GM12872 (cell line): ENCODE measurements at regions not wholly inside any gene's neighbourhood (a gene's known extent, or its start where the extent isn't known, plus 50 kb on each side); places are given as distances from the start of the nearest gene placed in this dataset.

Experiments used
- TF ChIP-seq, protein P1 (sequence below): IDR thresholded peaks from 3 replicates; pipeline ENCODE4 v1.5.1; 2011; ENCODE audit warnings: low read depth, mild to moderate bottlenecking, low read length, moderate library complexity; ENCODE audit not compliant: insufficient read depth

DNA sequence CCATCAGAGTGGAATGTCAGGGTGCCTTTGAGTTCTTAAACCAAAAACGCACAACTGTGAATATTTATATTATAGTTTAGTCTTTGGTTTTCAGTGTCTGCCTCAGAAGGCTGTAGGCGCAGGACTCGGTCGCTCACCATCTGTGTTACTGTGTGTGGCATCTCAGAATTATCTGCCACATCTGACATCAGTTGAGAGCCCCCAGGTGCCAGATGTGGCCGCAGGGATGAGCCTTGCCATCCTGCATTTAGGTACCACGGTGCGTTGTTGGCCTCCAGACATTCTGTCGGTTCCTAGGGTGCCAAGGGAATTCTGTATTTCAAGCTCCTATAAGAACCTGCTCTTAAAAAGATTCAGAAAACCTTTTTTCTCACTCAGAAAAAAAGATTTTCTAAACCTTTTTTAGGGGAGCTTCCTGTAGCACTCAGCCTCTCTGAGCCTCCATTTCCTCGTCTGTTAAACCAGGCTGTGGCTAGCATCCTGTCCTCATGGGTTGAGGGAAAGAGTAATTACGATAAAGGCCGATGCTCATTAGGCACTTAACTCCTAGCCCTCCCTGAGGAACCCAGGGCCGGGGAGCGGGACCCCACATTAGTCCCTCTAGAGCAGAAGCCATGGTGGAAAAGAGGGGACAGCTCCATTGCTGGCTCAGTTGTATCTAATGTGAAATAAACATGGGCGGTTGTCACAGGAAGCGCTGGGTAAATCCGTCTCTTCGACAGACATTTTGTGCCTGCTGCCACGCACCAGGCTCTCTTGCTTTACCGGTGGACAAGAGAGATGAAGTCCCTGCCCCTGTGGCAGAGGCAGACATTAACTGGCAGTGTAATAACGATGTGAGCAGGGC lies 70.2 kb upstream of the MORC3 start:
- TF ChIP-seq, protein P1, sequence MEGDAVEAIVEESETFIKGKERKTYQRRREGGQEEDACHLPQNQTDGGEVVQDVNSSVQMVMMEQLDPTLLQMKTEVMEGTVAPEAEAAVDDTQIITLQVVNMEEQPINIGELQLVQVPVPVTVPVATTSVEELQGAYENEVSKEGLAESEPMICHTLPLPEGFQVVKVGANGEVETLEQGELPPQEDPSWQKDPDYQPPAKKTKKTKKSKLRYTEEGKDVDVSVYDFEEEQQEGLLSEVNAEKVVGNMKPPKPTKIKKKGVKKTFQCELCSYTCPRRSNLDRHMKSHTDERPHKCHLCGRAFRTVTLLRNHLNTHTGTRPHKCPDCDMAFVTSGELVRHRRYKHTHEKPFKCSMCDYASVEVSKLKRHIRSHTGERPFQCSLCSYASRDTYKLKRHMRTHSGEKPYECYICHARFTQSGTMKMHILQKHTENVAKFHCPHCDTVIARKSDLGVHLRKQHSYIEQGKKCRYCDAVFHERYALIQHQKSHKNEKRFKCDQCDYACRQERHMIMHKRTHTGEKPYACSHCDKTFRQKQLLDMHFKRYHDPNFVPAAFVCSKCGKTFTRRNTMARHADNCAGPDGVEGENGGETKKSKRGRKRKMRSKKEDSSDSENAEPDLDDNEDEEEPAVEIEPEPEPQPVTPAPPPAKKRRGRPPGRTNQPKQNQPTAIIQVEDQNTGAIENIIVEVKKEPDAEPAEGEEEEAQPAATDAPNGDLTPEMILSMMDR, result no peak

DNA sequence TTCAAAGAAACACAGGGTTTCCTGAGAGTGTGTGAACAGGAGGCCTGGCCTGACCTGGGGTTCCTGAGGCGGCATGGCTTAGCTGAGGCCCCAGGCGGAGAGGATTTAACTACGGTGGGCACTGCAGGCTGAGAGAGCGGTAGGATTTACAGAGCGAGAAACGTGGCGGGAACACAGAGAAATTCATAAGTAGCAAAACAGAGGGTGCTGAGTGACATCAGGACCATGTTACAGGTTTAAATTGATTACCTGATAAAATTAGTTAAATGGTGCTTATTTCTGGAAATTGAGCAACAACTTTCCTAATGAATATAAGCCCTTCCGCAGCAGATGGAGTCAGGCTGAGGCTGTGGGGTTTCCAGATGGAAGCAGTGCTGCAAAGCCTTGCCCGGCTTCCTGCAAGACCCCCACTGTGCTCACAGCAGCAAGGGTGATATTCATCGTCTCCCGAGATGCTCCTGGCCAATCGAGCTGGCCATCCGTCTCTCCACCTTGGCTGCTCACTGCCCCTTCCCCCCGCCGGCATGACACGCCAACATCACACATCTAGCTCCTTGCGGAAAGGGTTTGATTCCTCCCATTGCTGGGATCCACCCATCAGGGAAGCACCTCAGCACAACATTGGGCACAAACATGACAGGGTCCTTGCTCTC lies 69.4 kb upstream of the MORC3 start:
- TF ChIP-seq, protein P1, result no peak

DNA sequence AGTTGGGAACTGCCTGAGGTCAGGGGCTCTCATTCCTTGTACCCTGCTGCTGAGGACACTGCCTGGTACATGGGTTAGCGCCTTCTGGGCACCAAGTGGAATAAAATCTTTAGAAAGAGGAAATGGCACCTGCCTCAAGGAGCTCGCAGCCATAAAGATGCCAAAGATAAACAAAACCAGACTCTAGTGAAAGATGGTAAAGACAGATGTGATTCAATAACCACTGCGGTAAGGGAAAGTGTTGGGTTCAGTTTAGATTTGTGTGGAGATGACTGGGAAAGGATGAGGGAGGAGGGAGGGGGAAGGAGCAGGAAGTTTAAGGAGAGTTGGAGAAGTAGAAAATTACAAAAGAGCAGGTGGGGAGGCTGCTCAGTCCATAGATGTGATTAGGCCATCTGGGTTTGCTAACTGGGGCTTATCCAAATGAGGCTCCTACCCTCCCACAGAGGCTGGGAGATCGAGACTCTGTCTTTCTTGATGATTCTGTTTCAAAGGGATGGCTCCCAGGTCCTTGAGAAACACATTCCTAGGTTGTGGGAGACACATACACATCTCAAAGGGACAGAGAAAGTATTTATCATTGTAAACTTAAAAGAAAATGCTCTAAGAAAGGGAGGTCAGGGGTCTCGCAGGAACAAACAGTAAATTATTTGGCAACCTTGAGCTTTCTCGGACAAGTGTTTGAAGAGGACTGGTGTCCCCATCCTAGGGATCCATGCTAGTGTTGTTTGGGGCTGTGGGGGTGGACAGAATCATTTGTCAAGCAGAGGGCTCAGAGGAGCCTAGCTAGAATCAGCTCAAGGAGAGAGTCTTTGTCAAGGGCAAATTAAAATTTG lies 65.7 kb upstream of the MORC3 start:
- TF ChIP-seq, protein P1, result no peak

DNA sequence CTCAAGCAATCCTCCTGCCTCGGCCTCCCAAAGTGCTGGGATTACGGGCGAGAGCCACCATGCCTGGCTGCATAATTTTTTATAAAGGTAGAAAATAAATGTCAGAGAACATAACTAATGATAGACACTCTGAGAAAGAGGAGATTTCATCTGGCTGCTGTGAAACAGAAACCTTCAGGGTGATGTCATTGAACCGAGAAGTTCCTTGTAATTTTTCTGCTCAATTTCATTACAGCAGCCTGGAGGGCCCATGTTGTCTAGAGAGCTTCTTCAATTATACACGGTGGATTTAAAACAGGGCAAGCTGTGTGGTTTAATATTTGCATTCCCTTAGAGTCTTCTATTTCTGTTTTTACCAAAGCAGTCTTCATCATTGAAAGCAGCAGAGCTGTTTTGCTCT lies 64.3 kb upstream of the MORC3 start:
- TF ChIP-seq, protein P1, result no peak

DNA sequence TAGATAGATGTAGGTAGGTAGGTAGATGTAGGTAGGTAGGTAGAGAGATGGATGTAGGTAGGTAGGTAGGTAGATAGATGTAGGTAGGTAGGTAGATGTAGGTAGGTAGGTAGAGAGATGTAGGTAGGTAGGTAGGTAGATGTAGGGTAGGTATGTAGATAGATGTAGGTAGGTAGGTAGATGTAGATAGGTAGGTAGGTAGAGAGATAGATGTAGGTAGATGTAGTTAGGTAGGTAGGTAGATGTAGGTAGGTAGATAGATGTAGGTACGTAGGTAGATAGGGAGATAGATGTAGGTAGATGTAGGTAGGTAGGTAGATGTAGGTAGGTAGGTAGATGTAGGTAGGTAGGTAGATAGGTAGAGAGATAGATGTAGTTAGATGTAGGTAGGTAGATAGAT lies 62.3 kb upstream of the MORC3 start:
- TF ChIP-seq, protein P1, result no peak

DNA sequence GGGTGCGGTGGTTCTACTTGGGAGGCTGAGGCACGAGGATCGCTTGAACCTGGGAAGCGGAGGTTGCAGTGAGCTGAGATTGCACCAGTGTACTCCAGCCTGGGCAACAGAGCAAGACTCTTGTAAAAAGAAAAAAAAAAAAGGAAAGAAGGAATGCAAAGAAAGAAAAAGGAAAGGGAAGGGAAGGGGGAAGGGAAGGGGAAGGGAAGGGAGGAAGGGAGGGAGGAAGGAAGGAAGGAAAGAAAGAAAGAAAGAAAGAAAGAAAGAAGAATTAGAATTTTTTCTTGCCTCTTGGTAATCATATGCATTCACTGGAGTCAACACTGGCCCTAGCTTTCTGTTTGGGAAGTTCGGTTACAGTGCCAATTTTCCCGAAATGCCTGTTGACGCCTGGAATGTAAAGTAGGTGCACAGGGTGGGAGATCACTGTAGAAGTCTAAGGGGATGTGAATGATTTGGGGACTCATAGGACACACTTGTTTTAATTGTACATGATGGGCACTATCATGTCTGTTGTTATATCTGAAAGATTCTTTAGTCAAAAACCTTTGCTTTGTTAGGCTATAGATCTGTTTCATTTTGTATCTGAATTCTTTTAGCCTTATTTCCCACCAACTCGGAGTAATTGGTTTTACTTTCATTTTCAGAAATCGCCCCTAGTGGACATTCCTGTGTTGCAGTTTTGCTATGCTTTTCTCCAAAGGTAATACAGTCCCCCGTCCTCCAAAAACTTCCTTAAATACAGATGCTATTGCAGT lies 59.8 kb upstream of the MORC3 start:
- TF ChIP-seq, protein P1, result peak; percentile 74

DNA sequence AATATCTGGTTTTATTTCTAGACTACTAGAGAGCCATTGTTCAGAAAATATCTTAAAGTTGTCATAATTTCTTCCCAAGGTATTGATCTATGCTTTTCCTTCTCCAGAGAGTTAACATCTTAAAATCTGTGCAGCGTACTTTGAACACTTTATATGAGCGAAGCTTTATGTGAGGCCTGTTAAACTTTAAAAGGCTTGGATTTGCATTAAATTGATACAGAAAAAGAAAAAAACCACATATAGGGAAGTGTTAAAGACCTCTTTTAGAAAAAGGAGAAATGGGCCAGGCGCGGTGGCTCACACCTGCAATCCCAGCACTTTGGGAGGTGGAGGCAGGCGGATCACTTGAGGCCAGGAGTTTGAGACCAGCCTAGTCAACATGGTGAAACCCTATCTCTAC lies 59.2 kb upstream of the MORC3 start:
- TF ChIP-seq, protein P1, result no peak
